GM11168 (cell line): ENCODE measurements at regions not wholly inside any gene's neighbourhood (a gene's known extent, or its start where the extent isn't known, plus 50 kb on each side); places are given as distances from the start of the nearest gene placed in this dataset.

Experiments used
- in situ Hi-C: fragments of 300-500 bp; cut with MboI; formaldehyde crosslinking; loops from one replicate; pipeline ENCODE4 v1.12.0; 2022; ENCODE audit warnings: low sequenced_read_pairs; ENCODE audit not compliant: unreplicated experiment

- in situ Hi-C loops, result no loop called here
These were observed 110.6 kb upstream of the FSTL5 start for GRCh38 chr4:162274354-162274753.

GRCh38 chr4:162272215-162272614 is 108.4 kb upstream of the FSTL5 start:
- in situ Hi-C loops, result no loop called here

DNA sequence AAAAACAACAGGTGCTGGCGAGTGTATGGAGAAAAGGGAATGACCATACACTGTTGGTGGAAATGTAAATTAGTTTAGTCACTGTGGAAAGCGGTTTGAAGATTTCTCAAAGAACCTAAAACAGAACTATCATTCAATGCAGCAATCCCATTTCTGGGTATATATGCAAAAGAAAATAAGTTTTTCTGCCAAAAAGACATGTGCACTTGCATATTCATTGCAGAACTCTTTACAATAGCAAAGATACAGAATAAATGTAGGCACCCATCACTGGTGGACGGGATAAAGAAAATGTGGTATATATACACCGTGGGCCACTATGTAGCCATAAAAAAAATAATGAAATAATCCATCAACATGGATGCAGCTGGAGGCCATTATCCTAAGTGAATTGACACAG is 105.1 kb upstream of the FSTL5 start:
- in situ Hi-C loops, result no loop called here

DNA sequence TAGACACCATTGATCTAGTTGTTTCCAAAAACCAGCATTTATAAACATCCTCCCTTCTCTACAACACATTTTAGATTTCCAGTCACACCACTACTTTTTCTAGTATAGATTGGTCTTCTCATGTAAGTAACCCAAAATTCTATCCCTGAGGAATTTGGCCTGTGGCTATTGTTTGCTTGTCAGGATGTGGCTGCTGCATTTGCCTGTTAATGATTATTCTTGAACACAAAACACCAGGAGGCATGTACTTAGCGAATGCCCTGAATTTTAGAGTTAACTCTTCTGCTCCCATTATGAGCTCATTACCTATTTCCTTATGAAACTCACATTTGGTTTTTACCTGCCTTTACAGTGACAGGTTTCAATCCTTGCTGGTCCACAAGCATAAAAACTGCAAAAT is 102.0 kb upstream of the FSTL5 start:
- in situ Hi-C loops, result no loop called here

DNA sequence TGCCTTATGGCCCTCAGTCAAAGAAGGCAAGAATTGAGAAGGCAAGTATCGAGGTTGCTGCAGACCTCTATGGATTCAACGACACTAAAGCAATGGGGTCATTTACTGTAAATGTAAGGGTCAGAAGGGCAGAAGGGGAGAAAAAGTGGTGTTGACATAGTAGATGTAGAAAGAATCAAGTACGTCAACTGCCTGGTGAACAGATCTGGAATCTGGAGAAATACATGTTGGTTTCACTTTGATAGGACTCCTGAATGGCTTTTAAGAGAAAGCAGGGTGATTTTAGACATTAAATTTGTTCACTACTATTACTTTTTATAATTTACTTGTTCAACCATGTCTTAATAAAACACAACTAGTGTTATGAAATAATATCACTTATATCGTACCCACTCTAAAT is 81.3 kb upstream of the FSTL5 start:
- in situ Hi-C loops, result no loop called here

GRCh38 chr4:162241857-162242256 is 78.1 kb upstream of the FSTL5 start:
- in situ Hi-C loops, result no loop called here

DNA sequence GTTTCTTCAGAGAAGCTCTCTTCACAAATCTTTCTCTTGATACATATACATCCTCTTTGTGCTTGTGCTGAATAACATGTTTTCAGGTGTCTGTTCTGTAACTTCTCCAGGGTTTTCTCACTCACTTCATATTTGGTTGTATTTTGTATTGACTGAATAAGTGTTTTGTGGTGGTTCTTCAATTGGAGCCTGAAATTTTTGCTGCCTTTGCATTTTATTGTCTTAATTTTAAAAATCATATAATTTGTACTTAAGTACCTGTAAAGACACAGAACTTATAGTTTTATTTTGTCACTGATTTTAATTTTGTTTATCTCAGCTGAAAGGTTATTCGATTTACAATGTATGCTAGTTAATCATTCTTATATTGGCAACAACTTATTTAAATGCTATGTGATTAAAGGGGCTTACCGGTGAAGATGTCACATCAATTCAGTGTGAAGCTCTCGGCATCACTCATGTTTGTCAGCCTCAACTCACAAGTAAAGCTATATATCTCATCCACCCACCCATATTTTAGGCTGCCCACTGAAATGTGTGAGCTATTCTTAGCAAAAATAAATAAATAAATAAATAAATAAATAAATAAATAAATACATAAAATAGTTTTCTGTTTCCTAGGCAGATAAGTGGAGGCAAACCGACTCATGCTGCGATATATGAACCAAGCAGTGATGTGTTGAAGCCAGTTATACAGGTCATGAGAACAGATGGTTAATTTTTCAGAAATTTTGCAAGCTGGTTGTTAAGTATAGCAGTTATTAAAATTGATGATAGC is 76.4 kb upstream of the FSTL5 start:
- in situ Hi-C loops, result no loop called here

DNA sequence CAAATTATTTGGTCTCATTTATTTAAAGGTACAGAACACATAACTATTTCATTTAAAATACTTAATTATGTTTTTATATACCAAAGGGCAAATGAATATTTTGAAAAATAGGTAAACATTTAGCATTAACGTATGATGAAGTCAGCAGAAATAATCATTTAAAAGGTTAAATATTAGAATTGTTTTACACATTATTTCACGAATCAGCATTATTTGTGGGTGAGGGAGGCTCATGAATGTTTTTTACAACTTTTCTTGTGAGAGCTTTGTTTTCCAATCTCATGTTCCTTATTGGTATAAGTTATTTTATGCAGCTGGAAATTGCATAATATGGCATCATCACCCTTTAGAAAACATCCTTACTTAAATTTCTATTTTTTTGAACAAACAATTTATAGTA is 73.9 kb upstream of the FSTL5 start:
- in situ Hi-C loops, result no loop called here

DNA sequence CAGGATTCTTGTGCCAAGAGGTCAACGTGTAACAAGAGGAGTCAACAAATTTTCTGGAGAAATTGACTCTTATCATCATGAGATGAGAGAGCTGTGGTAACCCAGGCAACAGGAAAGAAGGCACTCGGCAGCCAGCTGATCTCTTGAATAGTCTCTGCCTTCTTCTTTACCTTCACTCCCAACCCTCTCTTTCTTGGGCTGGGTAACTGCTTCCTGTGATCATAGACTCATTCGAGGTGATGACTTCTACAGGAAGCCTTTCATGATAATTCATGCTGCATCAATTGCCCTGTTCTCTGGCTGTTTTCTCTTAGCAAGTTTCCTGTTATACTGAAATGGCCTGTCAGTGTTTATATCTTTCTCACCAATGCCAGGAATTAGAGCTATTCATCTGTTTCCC is 70.8 kb upstream of the FSTL5 start:
- in situ Hi-C loops, result no loop called here

- in situ Hi-C loops, result no loop called here
These were observed 68.5 kb upstream of the FSTL5 start for GRCh38 chr4:162232349-162232748.

- in situ Hi-C loops, result no loop called here
These were observed 65.9 kb upstream of the FSTL5 start for GRCh38 chr4:162229670-162230069.

DNA sequence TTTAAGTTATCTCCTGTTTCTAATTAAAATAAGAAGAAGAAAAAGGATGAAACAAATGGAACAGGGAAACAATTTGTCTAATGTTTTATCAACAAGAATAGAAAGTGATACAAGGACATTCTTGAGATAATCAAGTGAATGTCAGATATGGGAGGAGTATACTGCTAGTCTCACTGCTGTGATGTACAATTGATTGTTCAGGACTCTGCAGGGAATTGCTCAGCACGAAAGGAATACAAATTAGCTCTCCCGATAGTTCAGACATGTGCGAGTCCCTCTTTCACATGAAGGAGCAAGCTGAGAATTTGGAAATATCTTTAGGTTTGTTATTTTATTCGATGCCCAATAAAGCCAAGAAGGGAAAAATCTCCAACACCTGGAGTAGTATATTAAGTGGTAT is 57.3 kb upstream of the FSTL5 start:
- in situ Hi-C loops, result no loop called here
